ENCODE measurements at regions not wholly inside any gene's neighbourhood (a gene's known extent, or its start where the extent isn't known, plus 50 kb on each side); places are given as distances from the start of the nearest gene placed in this dataset.
A peak's percentile ranks its signal among the peaks of the same experiment; 100 is the strongest.

GRCh38 chr2:151087377-151087776 lies 174.3 kb downstream of the RBM43 start:
- FAIRE-seq (no peak), DNase-seq (ENCODE audit: low spot score) (no peak)

- FAIRE-seq (no peak), DNase-seq (ENCODE audit: low spot score) (no peak)
Observed at GRCh38 chr2:151085181-151085611, 176.5 kb downstream of the RBM43 start.

- no peak for FAIRE-seq
- no peak for DNase-seq (ENCODE audit: low spot score)
Observed at GRCh38 chr2:151083856-151084795, 177.5 kb downstream of the RBM43 start.

- DNase-seq (ENCODE audit: low spot score) = no peak
- no peak for FAIRE-seq
Observed at GRCh38 chr2:151078889-151079288, 182.8 kb downstream of the RBM43 start.

GRCh38 chr2:151071906-151072305 lies 189.8 kb downstream of the RBM43 start:
- FAIRE-seq (no peak), DNase-seq (ENCODE audit: low spot score) (no peak)

- DNase-seq (ENCODE audit: low spot score) (no peak), FAIRE-seq (no peak)
Observed at GRCh38 chr2:151071382-151071781, 190.3 kb downstream of the RBM43 start.

- DNase-seq (ENCODE audit: low spot score) (no peak), FAIRE-seq (no peak)
Observed at GRCh38 chr2:151070253-151070652, 191.4 kb downstream of the RBM43 start.

GRCh38 chr2:151067658-151068369 lies 193.8 kb downstream of the RBM43 start:
- no peak for DNase-seq (ENCODE audit: low spot score)

GRCh38 chr2:151063271-151063670 lies 198.4 kb downstream of the RBM43 start:
- no peak for FAIRE-seq
- DNase-seq (ENCODE audit: low spot score) = no peak

More at GRCh38 chr2:151067658-151068369, 193.8 kb downstream of the RBM43 start:
- no peak for FAIRE-seq

- DNase-seq (ENCODE audit: low spot score) (no peak), FAIRE-seq (no peak)
Observed at GRCh38 chr2:151060287-151060686, 201.4 kb downstream of the RBM43 start.

- DNase-seq (ENCODE audit: low spot score) = no peak
- FAIRE-seq = no peak
Observed at GRCh38 chr2:151056870-151057269, 204.8 kb downstream of the RBM43 start.

- FAIRE-seq = no peak
- no peak for DNase-seq (ENCODE audit: low spot score)
Observed at GRCh38 chr2:151053661-151053990, 208.0 kb downstream of the RBM43 start.

GRCh38 chr2:151052850-151053660 lies 208.6 kb downstream of the RBM43 start:
- DNase-seq (ENCODE audit: low spot score) (no peak), FAIRE-seq (no peak)

GRCh38 chr2:151051574-151052220 lies 210.0 kb downstream of the RBM43 start:
- DNase-seq (ENCODE audit: low spot score) (peak; percentile 43), FAIRE-seq (peak; percentile 75)

- FAIRE-seq (peak; percentile 42), DNase-seq (ENCODE audit: low spot score) (peak; percentile 82)
Observed at GRCh38 chr2:151049746-151050145, 211.9 kb downstream of the RBM43 start.

- FAIRE-seq = no peak
- DNase-seq (ENCODE audit: low spot score) = no peak
Observed at GRCh38 chr2:151048331-151049054, 213.2 kb downstream of the RBM43 start.

GRCh38 chr2:151043484-151043883 lies 218.2 kb downstream of the RBM43 start:
- DNase-seq (ENCODE audit: low spot score) (peak; percentile 28), FAIRE-seq (no peak)

GRCh38 chr2:151042964-151043363 lies 218.7 kb downstream of the RBM43 start:
- no peak for FAIRE-seq

GRCh38 chr2:151040039-151040438 lies 221.6 kb downstream of the RBM43 start:
- DNase-seq (ENCODE audit: low spot score) = no peak
- no peak for FAIRE-seq

More at GRCh38 chr2:151042964-151043363, 218.7 kb downstream of the RBM43 start:
- no peak for DNase-seq (ENCODE audit: low spot score)

- DNase-seq (ENCODE audit: low spot score) (no peak), FAIRE-seq (no peak)
Observed at GRCh38 chr2:151038516-151038915, 223.1 kb downstream of the RBM43 start.

Data from RCC 7860 (cell line).